ENCODE measurements at regions not wholly inside any gene's neighbourhood (a gene's known extent, or its start where the extent isn't known, plus 50 kb on each side); places are given as distances from the start of the nearest gene placed in this dataset.

DNA sequence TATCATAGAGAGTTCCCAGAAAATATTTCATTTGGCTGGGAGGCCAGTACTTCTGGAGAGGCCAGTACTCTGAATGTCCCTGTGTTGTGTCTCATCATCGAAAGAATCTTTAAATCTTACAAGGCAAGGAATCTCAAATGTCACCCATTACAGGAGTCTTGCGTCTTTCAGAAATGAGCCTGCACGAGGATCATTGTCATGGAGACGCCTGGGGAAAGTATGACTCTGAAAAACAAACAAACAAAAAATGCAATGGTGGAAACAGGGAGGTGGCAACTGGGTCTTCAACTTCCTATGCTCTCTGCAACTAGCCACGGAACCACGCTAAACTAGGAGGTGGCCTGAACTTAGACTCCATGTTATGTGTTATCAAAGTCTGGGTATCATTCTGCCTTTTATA lies 804.6 kb downstream of the EPHA3 start:
- no peak overlapping the region for H3K27ac Mint-ChIP-seq
- ChIA-PET CTCF (no interaction called here), POLR2A (no interaction called here)
- TF ChIP-seq EZH2 (IDR thresholded peaks at IDR 0.05; ENCODE audit: borderline replicate concordance, insufficient read depth, low read depth, low read length, poor library complexity, severe bottlenecking) = no peak
- TF ChIP-seq, protein P1, sequence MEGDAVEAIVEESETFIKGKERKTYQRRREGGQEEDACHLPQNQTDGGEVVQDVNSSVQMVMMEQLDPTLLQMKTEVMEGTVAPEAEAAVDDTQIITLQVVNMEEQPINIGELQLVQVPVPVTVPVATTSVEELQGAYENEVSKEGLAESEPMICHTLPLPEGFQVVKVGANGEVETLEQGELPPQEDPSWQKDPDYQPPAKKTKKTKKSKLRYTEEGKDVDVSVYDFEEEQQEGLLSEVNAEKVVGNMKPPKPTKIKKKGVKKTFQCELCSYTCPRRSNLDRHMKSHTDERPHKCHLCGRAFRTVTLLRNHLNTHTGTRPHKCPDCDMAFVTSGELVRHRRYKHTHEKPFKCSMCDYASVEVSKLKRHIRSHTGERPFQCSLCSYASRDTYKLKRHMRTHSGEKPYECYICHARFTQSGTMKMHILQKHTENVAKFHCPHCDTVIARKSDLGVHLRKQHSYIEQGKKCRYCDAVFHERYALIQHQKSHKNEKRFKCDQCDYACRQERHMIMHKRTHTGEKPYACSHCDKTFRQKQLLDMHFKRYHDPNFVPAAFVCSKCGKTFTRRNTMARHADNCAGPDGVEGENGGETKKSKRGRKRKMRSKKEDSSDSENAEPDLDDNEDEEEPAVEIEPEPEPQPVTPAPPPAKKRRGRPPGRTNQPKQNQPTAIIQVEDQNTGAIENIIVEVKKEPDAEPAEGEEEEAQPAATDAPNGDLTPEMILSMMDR (IDR thresholded peaks at IDR 0.05) = no peak
- H3K27me3 Mint-ChIP-seq = no peaks in the 10 kb centered on the region
- 100% methylated on average over 1 of the region's 6 CpGs for WGBS (ENCODE audit: insufficient coverage)
- Histone ChIP-seq H3K4me2 (replicated peaks; ENCODE audit: low read depth, low read length, poor library complexity, severe bottlenecking) (no peak overlapping the region), H3K9me3 (ENCODE audit: control extremely low read depth in 1 of 3, control insufficient read depth in 2 of 3, insufficient read depth in 1 of 3, low read length in 2 of 3) (peaks cover 0 to 3% (median 0%) of the 10 kb centered on the region in 3 donors), H3K27ac (ENCODE audit: low read length in 2 of 2) (no peak overlapping the region), H4K20me1 (ENCODE audit: control insufficient read depth, insufficient read depth, low read length, poor library complexity, severe bottlenecking) (no peaks in the 10 kb centered on the region), H3K79me2 (ENCODE audit: control insufficient read depth, insufficient read depth, low read length) (no peaks in the 10 kb centered on the region), H2AFZ (ENCODE audit: insufficient read depth, low read depth, low read length, poor library complexity, severe bottlenecking) (no peak overlapping the region), H3K27me3 (replicated peaks in 1 of 4; ENCODE audit: control extremely low read depth in 1 of 4, control insufficient read depth in 3 of 4, insufficient read depth in 4 of 4, low read length in 3 of 4) (no peaks in the 10 kb centered on the region), H3K9ac (ENCODE audit: low read length) (no peak overlapping the region), H3K4me1 (ENCODE audit: control insufficient read depth in 2 of 2, insufficient read depth in 2 of 2, low read length in 2 of 2) (no peaks in the 10 kb centered on the region), H3K4me3 (ENCODE audit: control extremely low read depth in 1 of 5, extremely low read depth in 1 of 5, insufficient read depth in 1 of 5, low read depth in 2 of 5, low read length in 4 of 5) (no peak overlapping the region), H3K36me3 (replicated peaks in 1 of 2; ENCODE audit: control extremely low read depth in 1 of 2, control insufficient read depth in 1 of 2, extremely low read depth in 1 of 2, insufficient read depth in 2 of 2, low read length in 1 of 2) (no peaks in the 10 kb centered on the region)
- H3K4me1 Mint-ChIP-seq = no peaks in the 10 kb centered on the region
- no peak overlapping the region for H3K4me3 Mint-ChIP-seq
- DNase-seq (no peak), ATAC-seq (ENCODE audit: low read depth) (no peak)
- intact Hi-C loops (cut with micrococcal nuclease) = no loop called here
- no peaks in the 10 kb centered on the region for H3K9me3 Mint-ChIP-seq (ENCODE audit: insufficient read depth)

DNA sequence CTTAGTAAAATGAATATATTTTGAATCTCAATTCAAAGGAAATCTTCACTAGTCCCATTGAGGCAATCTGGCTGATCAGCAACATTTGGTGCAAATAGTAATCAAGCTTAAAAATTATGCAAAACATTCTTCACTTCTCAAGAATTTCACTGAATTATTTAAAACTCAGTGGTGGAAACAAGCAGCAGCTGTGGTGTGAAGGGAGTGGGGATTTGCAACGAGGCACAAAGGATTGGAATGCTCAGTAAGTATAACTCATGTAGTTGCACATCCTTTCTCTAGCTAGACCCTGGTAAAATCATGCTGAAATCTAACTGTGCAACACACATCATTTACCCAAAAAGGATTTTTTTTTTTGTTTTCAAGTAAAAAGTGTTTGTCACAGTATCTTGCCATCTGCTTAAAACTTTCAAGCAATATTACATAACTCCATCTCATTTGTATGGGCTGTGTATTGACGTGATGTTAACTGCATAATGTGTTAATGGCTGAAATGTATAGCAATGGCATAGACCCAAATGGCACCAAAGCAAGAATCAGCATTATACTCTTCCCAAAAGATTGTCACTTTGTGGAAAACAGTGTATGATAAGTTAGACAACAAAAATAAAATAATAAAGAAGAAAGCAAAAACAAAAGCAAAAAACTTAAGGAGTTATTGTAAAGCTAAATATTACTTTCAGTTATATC lies 816.6 kb downstream of the EPHA3 start:
- H4K20me1 ChIP-seq (ENCODE audit: control insufficient read depth, insufficient read depth, low read length, poor library complexity, severe bottlenecking) = no peaks in the 10 kb centered on the region
- DNase-seq (no peak), ATAC-seq (ENCODE audit: low read depth) (no peak)
- H3K27me3 ChIP-seq (replicated peaks in 1 of 4; ENCODE audit: control extremely low read depth in 1 of 4, control insufficient read depth in 3 of 4, insufficient read depth in 4 of 4, low read length in 3 of 4) = no peaks in the 10 kb centered on the region
- Mint-ChIP-seq H3K4me3 (no peak overlapping the region), H3K9me3 (ENCODE audit: insufficient read depth) (peaks cover 7% of the 10 kb centered on the region), H3K4me1 (no peaks in the 10 kb centered on the region), H3K27me3 (no peaks in the 10 kb centered on the region), H3K27ac (no peak overlapping the region)
- no peak overlapping the region for H3K27ac ChIP-seq (ENCODE audit: low read length in 2 of 2)
- ChIA-PET CTCF (no interaction called here), POLR2A (no interaction called here)
- WGBS (ENCODE audit: insufficient coverage) = no CpG with 5 or more reads among the region's 2 CpGs
- H3K9ac ChIP-seq (ENCODE audit: low read length) = no peak overlapping the region
- intact Hi-C loops (cut with micrococcal nuclease) = no loop called here
- H3K9me3 ChIP-seq (ENCODE audit: control extremely low read depth in 1 of 3, control insufficient read depth in 2 of 3, insufficient read depth in 1 of 3, low read length in 2 of 3) = peaks cover 0 to 1% (median under 1%) of the 10 kb centered on the region in 3 donors
- no peak overlapping the region for H2AFZ ChIP-seq (ENCODE audit: insufficient read depth, low read depth, low read length, poor library complexity, severe bottlenecking)
- no peaks in the 10 kb centered on the region for H3K4me1 ChIP-seq (ENCODE audit: control insufficient read depth in 2 of 2, insufficient read depth in 2 of 2, low read length in 2 of 2)
- H3K4me2 ChIP-seq (replicated peaks; ENCODE audit: low read depth, low read length, poor library complexity, severe bottlenecking) = no peak overlapping the region
- no peaks in the 10 kb centered on the region for H3K79me2 ChIP-seq (ENCODE audit: control insufficient read depth, insufficient read depth, low read length)
- H3K4me3 ChIP-seq (ENCODE audit: control extremely low read depth in 1 of 5, extremely low read depth in 1 of 5, insufficient read depth in 1 of 5, low read depth in 2 of 5, low read length in 4 of 5) = no peak overlapping the region
- no peak for TF ChIP-seq EZH2 (IDR thresholded peaks at IDR 0.05; ENCODE audit: borderline replicate concordance, insufficient read depth, low read depth, low read length, poor library complexity, severe bottlenecking)
- TF ChIP-seq, protein P1 (IDR thresholded peaks at IDR 0.05) = no peak
- no peaks in the 10 kb centered on the region for H3K36me3 ChIP-seq (replicated peaks in 1 of 2; ENCODE audit: control extremely low read depth in 1 of 2, control insufficient read depth in 1 of 2, extremely low read depth in 1 of 2, insufficient read depth in 2 of 2, low read length in 1 of 2)
